IgD-negative memory B cell (primary cell): ENCODE measurements at regions not wholly inside any gene's neighbourhood (a gene's known extent, or its start where the extent isn't known, plus 50 kb on each side); places are given as distances from the start of the nearest gene placed in this dataset.
A peak's percentile ranks its signal among the peaks of the same experiment; 100 is the strongest.

ENCODE experiments used
- H3K27ac Mint-ChIP-seq, 3 donors: one replicate each; pipeline ENCODE4 v1.8.0; 2020 to 2022; ENCODE audit warnings: mild to moderate bottlenecking in 3 of 3, mixed read lengths in 3 of 3, moderate library complexity in 1 of 3
- H3K27me3 Mint-ChIP-seq: one replicate; pipeline ENCODE4 v1.8.0; 2021; ENCODE audit warnings: mixed read lengths
- H3K36me3 Mint-ChIP-seq: one replicate; pipeline ENCODE4 v1.8.0; 2020; ENCODE audit warnings: mild to moderate bottlenecking, mixed read lengths
- H3K4me1 Mint-ChIP-seq, 3 donors: one replicate each; pipeline ENCODE4 v1.8.0; 2020 to 2022; ENCODE audit warnings: mixed read lengths in 3 of 3, mild to moderate bottlenecking in 1 of 3
- H3K4me3 Mint-ChIP-seq, 4 donors: one replicate each; pipeline ENCODE4 v1.8.0; 2020 to 2022; ENCODE audit warnings: mild to moderate bottlenecking in 4 of 4, mixed read lengths in 4 of 4, moderate library complexity in 3 of 4
- H3K9me3 Mint-ChIP-seq, 3 donors: one replicate each; pipeline ENCODE4 v1.8.0; 2020 to 2021; ENCODE audit warnings: mixed read lengths in 3 of 3, mild to moderate bottlenecking in 1 of 3

DNA sequence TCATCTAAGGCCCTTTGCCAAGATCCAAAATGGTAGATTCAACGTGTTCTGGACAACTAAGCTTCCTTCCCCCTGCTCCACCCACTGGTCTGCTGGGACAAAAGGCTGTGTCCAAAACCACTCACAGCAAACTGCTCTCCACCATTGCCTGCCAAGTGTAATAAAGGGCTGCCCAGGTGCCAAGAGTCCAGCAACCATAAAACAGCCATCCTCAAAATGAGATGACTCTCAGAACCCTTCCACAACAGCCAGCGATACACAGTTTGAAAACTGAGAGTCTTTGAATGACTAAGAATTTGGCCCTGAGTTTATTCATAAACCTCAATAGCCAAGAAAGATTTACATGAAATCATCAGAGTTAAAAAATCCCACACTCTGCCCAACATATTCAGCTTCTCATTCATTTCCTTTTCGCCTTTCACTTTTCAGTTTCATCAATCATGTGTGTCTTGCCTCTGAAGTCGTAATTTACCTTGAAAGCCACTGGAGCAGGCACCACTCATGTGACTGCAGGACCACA, 658.1 kb upstream of the MGMT start:
- H3K4me1 Mint-ChIP-seq = no peaks in the 10 kb centered on the region
- peaks cover 0 to 6% (median 2%) of the 10 kb centered on the region in 3 donors for H3K9me3 Mint-ChIP-seq
- no peak overlapping the region for H3K27ac Mint-ChIP-seq
- no peak overlapping the region for H3K4me3 Mint-ChIP-seq
- no peaks in the 10 kb centered on the region for H3K27me3 Mint-ChIP-seq
- H3K36me3 Mint-ChIP-seq = peaks cover 3% of the 10 kb centered on the region

DNA sequence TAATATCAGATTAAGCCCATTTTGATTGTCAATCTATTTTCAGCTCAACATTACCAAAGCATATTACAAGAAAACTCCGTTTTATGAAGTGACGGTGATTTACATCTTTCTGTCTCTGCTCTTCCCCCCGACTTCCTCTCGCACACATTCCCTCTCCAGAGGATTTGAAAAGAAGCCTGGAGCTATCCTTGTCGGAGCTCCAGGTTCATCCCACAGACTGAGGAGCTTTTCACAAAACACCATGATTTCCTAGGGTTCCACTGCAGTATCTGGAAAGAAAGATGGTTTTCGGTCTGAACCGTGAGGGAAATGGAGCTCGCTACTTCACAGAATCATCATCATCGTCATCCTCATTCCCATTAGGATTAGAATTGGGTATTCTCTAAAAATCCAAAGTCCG, 655.5 kb upstream of the MGMT start:
- Mint-ChIP-seq H3K4me1 (no peaks in the 10 kb centered on the region), H3K9me3 (peaks cover 3 to 6% (median 6%) of the 10 kb centered on the region in 3 donors), H3K36me3 (no peaks in the 10 kb centered on the region), H3K27ac (no peak overlapping the region), H3K27me3 (no peaks in the 10 kb centered on the region), H3K4me3 (no peak overlapping the region)

DNA sequence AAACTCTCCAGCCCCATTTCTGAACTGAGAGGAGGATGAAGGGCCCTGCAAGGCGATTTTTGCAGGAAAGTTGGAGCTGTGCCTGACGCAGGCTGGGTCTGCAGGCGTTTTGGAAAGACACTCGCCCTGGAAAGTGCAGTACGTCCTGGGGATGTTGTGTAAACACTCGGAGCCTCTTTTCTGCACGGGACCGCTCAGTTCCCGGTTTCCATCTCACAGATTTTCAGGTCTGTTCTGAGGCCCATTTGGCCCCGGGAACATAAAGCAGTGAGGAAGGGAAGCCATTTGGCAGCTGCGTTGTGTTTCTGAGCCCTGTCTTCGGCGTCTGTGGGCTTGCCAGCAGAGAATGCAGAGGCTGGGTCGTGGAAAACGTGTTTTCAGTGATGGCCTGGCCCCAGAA, 655.0 kb upstream of the MGMT start:
- Mint-ChIP-seq H3K4me3 (no peak overlapping the region), H3K27ac (no peak overlapping the region), H3K36me3 (no peaks in the 10 kb centered on the region), H3K4me1 (no peaks in the 10 kb centered on the region), H3K9me3 (peaks cover 3 to 6% (median 6%) of the 10 kb centered on the region in 3 donors), H3K27me3 (no peaks in the 10 kb centered on the region)

DNA sequence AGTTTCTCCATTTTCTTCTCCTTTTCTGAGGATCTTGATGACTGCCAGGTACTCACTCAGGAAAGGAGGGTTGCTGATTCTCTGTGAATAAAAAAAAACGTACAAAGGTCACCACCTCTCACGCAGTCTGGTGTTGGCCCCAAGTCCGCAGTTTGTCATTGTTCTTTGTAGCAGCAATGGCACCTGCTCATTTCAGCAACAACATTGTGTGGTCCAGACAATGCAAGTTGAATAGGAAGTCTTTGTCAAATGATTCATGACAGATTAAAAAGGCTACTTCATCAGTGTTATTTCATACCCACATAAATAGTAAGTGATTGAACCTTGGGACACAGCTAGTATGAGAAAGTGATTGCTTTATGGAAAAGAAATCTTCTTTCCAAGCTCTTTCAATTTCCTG, 653.5 kb upstream of the MGMT start:
- Mint-ChIP-seq H3K4me3 (no peak overlapping the region), H3K36me3 (no peaks in the 10 kb centered on the region), H3K27ac (no peak overlapping the region), H3K4me1 (no peaks in the 10 kb centered on the region), H3K27me3 (no peaks in the 10 kb centered on the region), H3K9me3 (peaks cover 4 to 6% (median 6%) of the 10 kb centered on the region in 3 donors)

DNA sequence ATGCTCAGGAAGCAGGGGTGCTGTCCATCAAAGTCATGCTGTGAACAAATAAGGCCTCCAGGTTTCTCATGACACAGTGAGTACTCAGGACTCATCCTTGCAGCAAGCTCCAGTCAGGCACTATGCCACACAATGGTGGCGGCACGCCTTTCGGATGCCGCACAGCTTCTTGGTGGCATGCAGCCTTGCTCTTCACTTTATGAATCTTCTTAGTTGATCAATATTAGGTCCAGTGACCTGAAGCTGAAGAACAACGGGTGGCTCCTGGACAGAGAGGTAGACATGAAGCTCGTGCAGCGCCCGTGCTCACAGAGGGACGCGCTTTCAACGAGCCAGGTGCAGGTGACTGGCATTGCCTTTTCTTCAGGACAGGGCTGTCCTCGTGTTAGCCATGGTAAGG, 653.0 kb upstream of the MGMT start:
- peaks cover 4 to 6% (median 6%) of the 10 kb centered on the region in 3 donors for H3K9me3 Mint-ChIP-seq

DNA sequence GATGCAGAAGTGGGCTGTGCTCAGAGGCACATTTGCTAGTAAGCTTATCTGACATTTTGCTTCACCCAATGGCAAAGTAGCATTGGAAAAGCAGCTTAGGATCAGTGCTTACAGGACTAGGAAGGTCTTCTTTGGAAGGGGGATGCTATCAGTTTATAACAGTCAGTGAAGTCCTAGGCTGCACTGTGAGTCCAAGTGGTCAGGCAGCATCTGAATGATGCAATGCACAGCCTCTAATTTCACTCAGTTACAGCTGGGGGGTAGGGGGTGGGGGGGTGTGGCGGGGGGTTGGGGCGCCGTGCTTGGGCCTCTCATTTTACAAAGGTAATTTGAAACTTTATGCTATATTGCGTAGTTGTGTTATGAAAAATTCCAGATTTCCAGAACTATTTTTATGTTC, 652.3 kb upstream of the MGMT start:
- Mint-ChIP-seq H3K27ac (no peak overlapping the region), H3K27me3 (no peaks in the 10 kb centered on the region), H3K4me3 (no peak overlapping the region), H3K4me1 (no peaks in the 10 kb centered on the region), H3K36me3 (no peaks in the 10 kb centered on the region), H3K9me3 (peaks cover 2 to 6% (median 4%) of the 10 kb centered on the region in 3 donors)

More for the DNA sequence above, 653.0 kb upstream of the MGMT start:
- H3K27me3 Mint-ChIP-seq = no peaks in the 10 kb centered on the region
- no peak overlapping the region for H3K4me3 Mint-ChIP-seq
- H3K36me3 Mint-ChIP-seq = no peaks in the 10 kb centered on the region
- no peak overlapping the region for H3K27ac Mint-ChIP-seq
- H3K4me1 Mint-ChIP-seq = no peaks in the 10 kb centered on the region

DNA sequence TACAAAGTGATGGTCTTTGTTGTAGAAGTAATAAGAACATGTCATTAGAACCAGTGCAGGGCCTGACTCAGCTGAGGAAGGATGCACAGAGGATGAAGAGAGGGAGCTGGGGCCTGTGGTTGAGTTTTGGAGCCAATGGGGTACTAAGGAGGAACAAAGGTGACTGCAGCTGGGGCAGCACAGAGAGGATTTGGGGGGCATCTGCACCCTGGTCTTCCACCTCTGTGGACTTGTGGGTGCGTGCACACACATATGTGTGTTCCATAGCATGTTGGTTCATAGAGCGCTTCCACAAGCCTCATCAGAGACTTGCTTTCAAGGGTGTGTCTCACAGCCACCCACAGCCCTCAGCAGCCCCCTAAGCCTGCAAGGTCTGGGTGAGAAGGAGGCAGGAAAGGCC, 650.3 kb upstream of the MGMT start:
- Mint-ChIP-seq H3K27me3 (no peaks in the 10 kb centered on the region), H3K4me1 (no peaks in the 10 kb centered on the region), H3K4me3 (no peak overlapping the region), H3K36me3 (no peaks in the 10 kb centered on the region), H3K9me3 (peaks cover 2 to 6% (median 4%) of the 10 kb centered on the region in 3 donors), H3K27ac (no peak overlapping the region)

DNA sequence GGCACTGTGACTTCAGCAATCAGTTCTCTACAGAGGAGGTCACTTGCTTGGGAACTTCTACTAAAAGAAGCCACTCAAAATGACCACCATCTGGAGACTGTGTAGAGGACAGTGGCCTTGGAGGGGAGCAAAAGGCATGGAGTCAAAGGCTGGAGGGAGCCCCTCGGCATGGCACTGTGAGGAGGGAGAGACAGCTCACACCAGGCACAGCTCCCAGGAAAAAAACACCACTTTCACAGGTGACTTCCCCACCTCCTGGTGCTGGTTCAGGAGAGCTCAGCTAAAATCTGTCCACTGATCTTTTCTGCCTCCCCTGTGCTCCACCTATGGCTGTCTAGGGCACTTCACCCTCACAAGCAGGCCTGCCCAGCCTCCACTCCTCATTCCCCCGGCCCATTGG, 649.4 kb upstream of the MGMT start:
- no peaks in the 10 kb centered on the region for H3K36me3 Mint-ChIP-seq
- no peak overlapping the region for H3K27ac Mint-ChIP-seq
- H3K4me3 Mint-ChIP-seq = no peak overlapping the region
- no peaks in the 10 kb centered on the region for H3K27me3 Mint-ChIP-seq
- H3K4me1 Mint-ChIP-seq = no peaks in the 10 kb centered on the region
- peaks cover 2 to 6% (median 4%) of the 10 kb centered on the region in 3 donors for H3K9me3 Mint-ChIP-seq

DNA sequence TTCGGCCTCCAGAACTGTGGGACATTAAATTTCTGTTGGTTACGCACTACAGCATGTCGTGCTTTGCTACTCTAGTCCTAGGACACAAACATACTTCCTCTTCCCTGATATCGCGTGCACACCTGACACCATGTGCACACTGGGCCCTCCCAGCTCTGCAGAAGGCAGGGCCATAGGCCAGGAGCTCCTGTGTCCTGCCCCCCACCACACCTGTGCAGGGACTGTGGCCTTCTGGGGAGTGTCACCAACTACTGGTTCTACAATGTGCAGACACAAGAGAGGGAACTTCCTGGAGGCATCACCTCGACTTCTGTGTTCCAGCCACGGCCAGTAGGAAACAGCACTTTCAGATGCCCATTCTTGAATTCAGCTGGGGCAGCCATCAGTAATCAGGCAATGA, 646.4 kb upstream of the MGMT start:
- Mint-ChIP-seq H3K4me1 (no peaks in the 10 kb centered on the region), H3K27ac (no peak overlapping the region), H3K36me3 (no peaks in the 10 kb centered on the region), H3K4me3 (no peak overlapping the region), H3K27me3 (no peaks in the 10 kb centered on the region), H3K9me3 (peaks cover 2 to 6% (median 4%) of the 10 kb centered on the region in 3 donors)

DNA sequence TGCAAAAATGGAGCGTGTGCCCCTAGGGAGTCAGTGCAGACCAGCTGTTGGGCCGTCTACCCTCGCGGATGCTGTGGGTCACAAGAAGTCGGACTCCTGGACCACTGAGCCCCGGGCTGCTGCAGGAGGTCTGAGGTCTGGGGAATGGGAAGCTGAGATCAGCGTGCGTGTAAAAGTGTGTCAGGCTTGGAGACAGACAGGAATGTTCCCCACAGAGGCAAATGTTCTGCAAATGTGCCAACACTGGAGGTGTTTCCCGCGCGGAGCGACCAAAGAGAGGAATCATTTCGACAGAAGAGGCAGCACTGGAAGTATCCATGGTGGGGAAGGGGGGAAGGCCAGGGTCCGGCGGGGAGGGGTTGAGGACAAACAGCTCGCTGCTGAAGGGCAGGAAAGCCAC, 643.8 kb upstream of the MGMT start:
- H3K27ac Mint-ChIP-seq = no peak overlapping the region
- peaks cover 0 to 1% (median 0%) of the 10 kb centered on the region in 3 donors for H3K9me3 Mint-ChIP-seq
- H3K4me3 Mint-ChIP-seq = peak overlapping the region in 1 of 4 donors; percentile 52
- H3K36me3 Mint-ChIP-seq = no peaks in the 10 kb centered on the region
- H3K27me3 Mint-ChIP-seq = no peaks in the 10 kb centered on the region
- no peaks in the 10 kb centered on the region for H3K4me1 Mint-ChIP-seq

DNA sequence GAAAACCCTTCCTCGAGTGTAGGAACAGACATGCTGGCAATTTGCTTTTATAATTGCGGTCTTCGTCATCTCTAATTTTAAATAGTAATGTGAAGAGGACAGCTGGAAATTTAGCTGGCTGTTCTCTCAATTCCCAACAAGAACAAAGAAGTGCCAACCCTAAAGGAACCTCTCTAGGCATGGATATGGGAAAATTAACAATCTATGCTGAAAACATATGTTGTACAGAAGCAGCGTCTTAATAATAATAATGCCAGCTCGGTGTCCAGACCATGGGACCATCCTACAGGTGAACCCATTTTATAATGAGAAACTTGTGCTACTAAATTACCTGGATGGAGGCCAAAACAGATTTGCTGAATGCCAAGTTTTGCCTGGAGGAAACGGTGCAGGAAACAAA, 641.4 kb upstream of the MGMT start:
- peaks cover 0 to 7% (median 0%) of the 10 kb centered on the region in 3 donors for H3K9me3 Mint-ChIP-seq
- H3K27ac Mint-ChIP-seq = no peak overlapping the region
- H3K4me3 Mint-ChIP-seq = no peak overlapping the region

DNA sequence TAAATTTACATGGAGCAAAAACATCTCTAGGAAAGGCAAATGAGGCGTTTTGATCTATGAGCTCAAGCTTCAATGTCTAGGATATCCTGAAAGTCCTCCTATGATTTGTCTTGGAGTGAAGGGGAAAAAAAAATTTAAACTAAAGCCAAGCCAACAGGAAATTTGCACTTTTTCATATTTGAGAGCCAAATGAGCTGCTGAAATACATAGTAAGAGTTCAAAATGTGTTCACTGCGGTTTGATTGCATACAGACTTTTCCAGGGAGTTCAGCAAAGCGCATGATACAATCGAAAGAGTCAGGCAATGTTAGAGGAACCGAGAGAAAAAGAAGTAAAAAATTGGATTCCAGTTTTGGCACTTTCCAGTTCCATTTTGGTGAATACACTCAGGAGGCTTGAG, 633.4 kb upstream of the MGMT start:
- Mint-ChIP-seq H3K36me3 (no peaks in the 10 kb centered on the region), H3K9me3 (peaks cover 0 to 7% (median 7%) of the 10 kb centered on the region in 3 donors), H3K4me3 (no peak overlapping the region), H3K4me1 (no peaks in the 10 kb centered on the region), H3K27ac (no peak overlapping the region), H3K27me3 (no peaks in the 10 kb centered on the region)

More for the DNA sequence above, 641.4 kb upstream of the MGMT start:
- H3K4me1 Mint-ChIP-seq = no peaks in the 10 kb centered on the region
- no peaks in the 10 kb centered on the region for H3K36me3 Mint-ChIP-seq
- H3K27me3 Mint-ChIP-seq = no peaks in the 10 kb centered on the region

DNA sequence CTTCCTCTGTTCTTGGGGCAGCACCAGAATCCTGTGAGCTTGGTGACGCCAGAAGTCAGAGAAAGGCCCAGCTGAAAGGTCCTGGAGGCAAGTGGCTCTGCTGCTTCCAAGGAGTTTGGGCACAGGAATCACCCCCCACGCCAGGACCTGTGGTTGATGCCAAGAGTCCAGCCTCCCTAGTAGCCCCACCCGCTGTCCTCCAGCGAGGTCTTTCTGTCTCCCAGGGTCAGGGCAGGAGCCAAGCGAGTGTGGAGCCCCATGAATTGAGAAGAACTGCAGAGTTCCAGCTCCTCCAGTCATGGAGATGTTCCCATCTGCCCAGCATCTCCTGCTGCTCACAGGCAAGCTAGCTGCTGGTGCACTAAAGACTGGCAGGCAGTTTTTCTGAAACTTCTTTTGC, 631.7 kb upstream of the MGMT start:
- Mint-ChIP-seq H3K36me3 (no peaks in the 10 kb centered on the region), H3K4me1 (no peaks in the 10 kb centered on the region), H3K27me3 (no peaks in the 10 kb centered on the region), H3K27ac (no peak overlapping the region), H3K9me3 (peaks cover 0 to 7% (median under 1%) of the 10 kb centered on the region in 3 donors), H3K4me3 (no peak overlapping the region)

DNA sequence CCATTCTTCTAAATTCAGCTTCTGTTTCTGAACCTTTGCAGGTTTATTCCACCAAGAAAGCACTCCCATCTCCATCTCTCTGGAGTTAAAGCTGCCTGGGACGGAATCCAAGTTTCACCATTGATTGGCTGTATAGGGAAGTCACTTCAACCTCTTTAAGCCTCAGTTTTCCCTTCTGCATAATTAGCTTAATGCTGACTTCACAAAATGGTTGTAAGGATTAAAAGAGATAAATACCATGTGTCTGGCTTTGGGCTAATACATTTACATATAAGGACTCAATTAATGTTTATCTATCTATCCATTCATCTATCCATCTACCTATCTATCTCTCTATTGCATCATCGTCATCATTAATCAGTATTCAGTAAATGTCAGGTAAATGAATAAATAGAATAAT, 629.6 kb upstream of the MGMT start:
- H3K4me1 Mint-ChIP-seq = no peaks in the 10 kb centered on the region
- peaks cover 0 to 5% (median 0%) of the 10 kb centered on the region in 3 donors for H3K9me3 Mint-ChIP-seq
- no peaks in the 10 kb centered on the region for H3K27me3 Mint-ChIP-seq
- H3K36me3 Mint-ChIP-seq = no peaks in the 10 kb centered on the region
- H3K4me3 Mint-ChIP-seq = no peak overlapping the region
- H3K27ac Mint-ChIP-seq = no peak overlapping the region

DNA sequence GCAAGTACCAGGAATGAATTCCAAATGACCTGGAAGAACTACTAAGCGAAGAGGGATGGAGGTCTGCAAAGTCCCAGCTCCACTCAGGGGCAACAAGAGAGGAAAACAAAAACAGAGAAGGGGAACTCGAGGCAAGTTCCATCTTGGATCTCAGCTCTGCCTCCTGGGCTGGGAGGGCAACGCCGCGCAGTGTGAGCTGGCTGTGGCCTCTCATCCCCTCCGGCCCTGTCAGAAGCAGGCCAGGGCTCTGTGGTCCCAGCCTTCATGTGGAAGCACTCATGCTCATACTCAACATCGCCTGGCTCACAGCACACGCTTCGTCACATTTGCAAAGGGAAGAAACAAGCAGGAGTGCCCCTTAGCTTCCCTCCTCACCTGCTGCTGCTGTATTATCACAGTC, 627.9 kb upstream of the MGMT start:
- H3K27me3 Mint-ChIP-seq = no peaks in the 10 kb centered on the region
- no peak overlapping the region for H3K4me3 Mint-ChIP-seq
- H3K4me1 Mint-ChIP-seq = no peaks in the 10 kb centered on the region
- no peaks in the 10 kb centered on the region for H3K36me3 Mint-ChIP-seq
- no peak overlapping the region for H3K27ac Mint-ChIP-seq
- H3K9me3 Mint-ChIP-seq = peaks cover 0 to 3% (median 0%) of the 10 kb centered on the region in 3 donors

DNA sequence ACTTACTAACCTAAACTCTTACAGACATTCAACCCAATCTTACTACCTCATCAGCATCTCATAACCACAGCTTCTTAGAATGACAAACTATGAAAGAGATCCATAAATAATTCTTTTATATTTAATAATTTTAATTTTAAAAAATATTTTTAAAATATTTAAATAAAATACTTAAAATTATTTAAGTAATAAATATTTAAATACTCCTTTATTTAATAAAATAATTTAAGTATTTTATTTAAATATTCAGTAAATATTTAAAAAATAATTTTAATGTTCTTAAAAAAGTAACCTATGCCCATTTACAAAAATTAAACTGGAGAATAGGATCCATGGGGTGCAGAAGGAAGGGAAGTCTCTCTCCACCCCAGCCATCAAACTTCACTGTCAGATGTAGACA, 627.3 kb upstream of the MGMT start:
- Mint-ChIP-seq H3K4me1 (no peaks in the 10 kb centered on the region), H3K36me3 (no peaks in the 10 kb centered on the region), H3K27ac (no peak overlapping the region), H3K27me3 (no peaks in the 10 kb centered on the region), H3K4me3 (no peak overlapping the region), H3K9me3 (peaks cover 0 to 3% (median 0%) of the 10 kb centered on the region in 3 donors)

DNA sequence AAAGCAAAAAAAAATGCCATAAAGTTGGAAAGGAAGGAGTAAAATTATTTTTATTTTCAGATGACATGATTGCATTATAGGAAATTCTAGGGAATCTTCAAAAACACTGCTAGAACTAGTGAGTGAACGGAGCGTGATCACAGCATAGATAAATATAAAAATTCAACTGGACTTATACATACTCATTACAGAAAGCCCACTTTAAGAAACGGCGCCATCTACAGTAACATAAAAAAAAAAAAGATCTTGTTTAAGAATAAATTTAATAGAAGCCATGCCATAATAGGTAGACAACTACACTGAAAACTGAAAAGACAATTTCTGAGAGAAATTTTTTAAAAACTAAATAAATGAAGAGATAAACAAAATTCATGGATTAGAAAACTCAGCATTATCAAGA, 623.1 kb upstream of the MGMT start:
- H3K4me1 Mint-ChIP-seq = no peaks in the 10 kb centered on the region
- H3K4me3 Mint-ChIP-seq = no peak overlapping the region
- no peak overlapping the region for H3K27ac Mint-ChIP-seq
- no peaks in the 10 kb centered on the region for H3K27me3 Mint-ChIP-seq
- no peaks in the 10 kb centered on the region for H3K36me3 Mint-ChIP-seq
- H3K9me3 Mint-ChIP-seq = no peaks in the 10 kb centered on the region
